ENCODE measurements at regions not wholly inside any gene's neighbourhood (a gene's known extent, or its start where the extent isn't known, plus 50 kb on each side); places are given as distances from the start of the nearest gene placed in this dataset.

DNA sequence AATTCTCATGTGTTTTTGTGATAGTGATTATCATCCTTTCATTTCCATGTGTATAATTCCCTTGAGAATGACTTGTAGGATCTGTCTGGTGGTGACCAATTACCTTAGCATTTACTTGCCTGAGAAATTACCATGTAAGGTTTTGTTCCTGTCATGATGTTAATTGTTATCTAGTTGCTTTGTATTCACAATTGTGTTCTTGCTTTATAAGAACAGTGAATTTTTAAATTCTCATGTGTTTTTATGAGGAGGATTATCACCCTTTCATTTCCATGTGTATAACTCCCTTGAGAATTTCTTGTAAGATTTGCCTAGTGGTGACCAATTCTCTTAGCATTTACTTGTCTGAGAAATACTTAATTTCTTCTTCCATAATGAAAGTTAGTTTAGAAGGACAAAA is 758.2 kb upstream of the NDST4 start:
- TF ChIP-seq, protein P1, sequence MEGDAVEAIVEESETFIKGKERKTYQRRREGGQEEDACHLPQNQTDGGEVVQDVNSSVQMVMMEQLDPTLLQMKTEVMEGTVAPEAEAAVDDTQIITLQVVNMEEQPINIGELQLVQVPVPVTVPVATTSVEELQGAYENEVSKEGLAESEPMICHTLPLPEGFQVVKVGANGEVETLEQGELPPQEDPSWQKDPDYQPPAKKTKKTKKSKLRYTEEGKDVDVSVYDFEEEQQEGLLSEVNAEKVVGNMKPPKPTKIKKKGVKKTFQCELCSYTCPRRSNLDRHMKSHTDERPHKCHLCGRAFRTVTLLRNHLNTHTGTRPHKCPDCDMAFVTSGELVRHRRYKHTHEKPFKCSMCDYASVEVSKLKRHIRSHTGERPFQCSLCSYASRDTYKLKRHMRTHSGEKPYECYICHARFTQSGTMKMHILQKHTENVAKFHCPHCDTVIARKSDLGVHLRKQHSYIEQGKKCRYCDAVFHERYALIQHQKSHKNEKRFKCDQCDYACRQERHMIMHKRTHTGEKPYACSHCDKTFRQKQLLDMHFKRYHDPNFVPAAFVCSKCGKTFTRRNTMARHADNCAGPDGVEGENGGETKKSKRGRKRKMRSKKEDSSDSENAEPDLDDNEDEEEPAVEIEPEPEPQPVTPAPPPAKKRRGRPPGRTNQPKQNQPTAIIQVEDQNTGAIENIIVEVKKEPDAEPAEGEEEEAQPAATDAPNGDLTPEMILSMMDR (conservative IDR thresholded peaks at IDR 0.05), result no peak
- Mint-ChIP-seq H3K27me3 (ENCODE audit: low read depth) (no peaks in the 10 kb centered on the region), H3K9me3 (peaks cover 3% of the 10 kb centered on the region), H3K4me1 (no peaks in the 10 kb centered on the region), H3K4me3 (no peak overlapping the region), H3K36me3 (ENCODE audit: low read depth) (no peaks in the 10 kb centered on the region), H3K27ac (ENCODE audit: unreplicated experiment) (no peak overlapping the region)
- no peak for DNase-seq (ENCODE audit: low read depth, low spot score)

DNA sequence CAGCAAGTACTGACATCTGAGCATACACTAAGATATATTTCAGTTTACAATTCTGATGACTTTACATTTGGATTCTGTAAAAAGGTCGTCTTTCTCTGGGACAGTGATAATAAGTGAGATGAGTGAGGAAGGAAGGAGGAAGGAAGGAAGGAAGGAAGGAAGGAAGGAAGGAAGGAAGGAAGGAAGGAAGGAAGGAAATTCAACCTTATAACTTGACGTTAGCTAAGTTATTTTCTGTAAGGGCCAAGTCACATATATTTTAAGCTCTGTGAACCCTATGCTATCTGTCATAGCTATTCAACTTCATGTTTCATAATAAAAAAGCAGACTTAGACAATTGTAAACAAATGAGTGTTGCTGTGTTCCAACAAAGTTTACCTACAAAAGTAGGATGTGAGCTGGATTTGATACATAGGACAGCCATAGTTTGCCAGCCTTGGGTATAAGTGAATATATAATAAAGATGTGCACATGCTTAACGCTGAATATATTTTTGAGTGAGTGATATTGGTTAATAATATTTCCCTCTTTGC is 753.0 kb upstream of the NDST4 start:
- TF ChIP-seq, protein P1 (conservative IDR thresholded peaks at IDR 0.05), result no peak
- H3K9me3 Mint-ChIP-seq, result no peaks in the 10 kb centered on the region
- no peaks in the 10 kb centered on the region for H3K36me3 Mint-ChIP-seq (ENCODE audit: low read depth)
- H3K4me1 Mint-ChIP-seq, result no peaks in the 10 kb centered on the region
- no peak for DNase-seq (ENCODE audit: low read depth, low spot score)
- no peaks in the 10 kb centered on the region for H3K27me3 Mint-ChIP-seq (ENCODE audit: low read depth)
- H3K27ac Mint-ChIP-seq (ENCODE audit: unreplicated experiment), result no peak overlapping the region
- H3K4me3 Mint-ChIP-seq, result no peak overlapping the region

GRCh38 chr4:115865736-115866135 is 752.3 kb upstream of the NDST4 start:
- Mint-ChIP-seq H3K27ac (ENCODE audit: unreplicated experiment) (no peak overlapping the region), H3K27me3 (ENCODE audit: low read depth) (no peaks in the 10 kb centered on the region), H3K36me3 (ENCODE audit: low read depth) (no peaks in the 10 kb centered on the region), H3K9me3 (no peaks in the 10 kb centered on the region), H3K4me1 (no peaks in the 10 kb centered on the region), H3K4me3 (no peak overlapping the region)
- TF ChIP-seq, protein P1 (conservative IDR thresholded peaks at IDR 0.05), result no peak
- DNase-seq (ENCODE audit: low read depth, low spot score), result no peak

- no peaks in the 10 kb centered on the region for H3K27me3 Mint-ChIP-seq (ENCODE audit: low read depth)
- H3K4me3 Mint-ChIP-seq, result no peak overlapping the region
Observed at GRCh38 chr4:115852767-115853091, 739.3 kb upstream of the NDST4 start.

GRCh38 chr4:115851918-115852766 is 738.7 kb upstream of the NDST4 start:
- TF ChIP-seq, protein P1 (conservative IDR thresholded peaks at IDR 0.05), result peak; percentile 77
- H3K4me1 Mint-ChIP-seq, result no peaks in the 10 kb centered on the region
- peak; percentile 57 for DNase-seq (ENCODE audit: low read depth, low spot score)
- H3K36me3 Mint-ChIP-seq (ENCODE audit: low read depth), result no peaks in the 10 kb centered on the region
- H3K9me3 Mint-ChIP-seq, result peaks cover 5% of the 10 kb centered on the region
- no peak overlapping the region for H3K4me3 Mint-ChIP-seq
- no peaks in the 10 kb centered on the region for H3K27me3 Mint-ChIP-seq (ENCODE audit: low read depth)
- H3K27ac Mint-ChIP-seq (ENCODE audit: unreplicated experiment), result no peak overlapping the region

More at GRCh38 chr4:115852767-115853091, 739.3 kb upstream of the NDST4 start:
- Mint-ChIP-seq H3K4me1 (no peaks in the 10 kb centered on the region), H3K27ac (ENCODE audit: unreplicated experiment) (no peak overlapping the region), H3K9me3 (peaks cover 5% of the 10 kb centered on the region), H3K36me3 (ENCODE audit: low read depth) (no peaks in the 10 kb centered on the region)
- TF ChIP-seq, protein P1 (conservative IDR thresholded peaks at IDR 0.05), result peak; percentile 38
- no peak for DNase-seq (ENCODE audit: low read depth, low spot score)
